HEK293 (cell line): ENCODE measurements at regions not wholly inside any gene's neighbourhood (a gene's known extent, or its start where the extent isn't known, plus 50 kb on each side); places are given as distances from the start of the nearest gene placed in this dataset.

Experiments used
- ELK4 ChIP-seq: IDR thresholded peaks from 2 replicates; pipeline ENCODE4 v1.6.1; 2011; ENCODE audit warnings: mild to moderate bottlenecking, low read depth, low read length, borderline replicate concordance
- FEZF1 ChIP-seq: fragments of 450-650 bp; formaldehyde crosslinking; IDR thresholded peaks from 2 replicates; pipeline ENCODE4 v1.5.1; 2016; ENCODE audit warnings: missing biosample characterization, missing genetic modification characterization
- GLIS2 ChIP-seq: fragments of 450-650 bp; formaldehyde crosslinking; IDR thresholded peaks from 2 replicates; pipeline ENCODE4 v1.5.1; 2016; ENCODE audit warnings: missing biosample characterization, missing genetic modification characterization
- KLF17 ChIP-seq: fragments of 450-650 bp; formaldehyde crosslinking; IDR thresholded peaks from 2 replicates; pipeline ENCODE4 v1.5.1; 2016; ENCODE audit warnings: missing biosample characterization, missing genetic modification characterization
- KLF8 ChIP-seq: fragments of 450-650 bp; formaldehyde crosslinking; IDR thresholded peaks from 2 replicates; pipeline ENCODE4 v1.5.1; 2016; ENCODE audit warnings: missing biosample characterization, missing genetic modification characterization
- PRDM1 ChIP-seq: fragments of 450-650 bp; formaldehyde crosslinking; IDR thresholded peaks from 2 replicates; pipeline ENCODE4; 2016; ENCODE audit warnings: missing biosample characterization, missing genetic modification characterization
- PRDM4 ChIP-seq: fragments of 450-650 bp; formaldehyde crosslinking; IDR thresholded peaks from 2 replicates; pipeline ENCODE4 v1.5.1; 2017; ENCODE audit warnings: missing biosample characterization, missing genetic modification characterization
- SP3 ChIP-seq: fragments of 450-650 bp; formaldehyde crosslinking; IDR thresholded peaks from 2 replicates; pipeline ENCODE4 v1.5.1; 2016; ENCODE audit warnings: missing biosample characterization, missing genetic modification characterization
- ZBTB17 ChIP-seq: fragments of 450-650 bp; formaldehyde crosslinking; IDR thresholded peaks from 2 replicates; pipeline ENCODE4 v1.5.1; 2016; ENCODE audit warnings: missing biosample characterization, missing genetic modification characterization
- ZBTB7A ChIP-seq: fragments of 450-650 bp; formaldehyde crosslinking; IDR thresholded peaks from 2 replicates; pipeline ENCODE4 v1.5.1; 2016; ENCODE audit warnings: low read depth, missing biosample characterization, missing genetic modification characterization
- ZNF112 ChIP-seq: fragments of 450-650 bp; formaldehyde crosslinking; IDR thresholded peaks from 2 replicates; pipeline ENCODE4 v1.5.0; 2017; ENCODE audit warnings: missing biosample characterization, missing genetic modification characterization
- ZNF140 ChIP-seq: fragments of 450-650 bp; formaldehyde crosslinking; IDR thresholded peaks from 2 replicates; pipeline ENCODE4 v1.5.1; 2016; ENCODE audit warnings: missing biosample characterization, missing genetic modification characterization
- ZNF175 ChIP-seq: fragments of 450-650 bp; formaldehyde crosslinking; IDR thresholded peaks from 2 replicates; pipeline ENCODE4 v1.5.1; 2016; ENCODE audit warnings: missing biosample characterization, missing genetic modification characterization
- ZNF23 ChIP-seq: fragments of 450-650 bp; formaldehyde crosslinking; IDR thresholded peaks from 2 replicates; pipeline ENCODE4 v1.5.1; 2016; ENCODE audit warnings: missing biosample characterization, missing genetic modification characterization, borderline replicate concordance
- ZNF26 ChIP-seq: fragments of 450-650 bp; formaldehyde crosslinking; IDR thresholded peaks from 2 replicates; pipeline ENCODE4 v1.5.1; 2016; ENCODE audit warnings: missing biosample characterization, missing genetic modification characterization
- ZNF292 ChIP-seq: fragments of 450-650 bp; formaldehyde crosslinking; IDR thresholded peaks from 2 replicates; pipeline ENCODE4 v1.5.1; 2016; ENCODE audit warnings: low read depth, missing biosample characterization, missing genetic modification characterization, borderline replicate concordance
- ZNF341 ChIP-seq: fragments of 450-650 bp; formaldehyde crosslinking; IDR thresholded peaks from 2 replicates; pipeline ENCODE4; 2016; ENCODE audit warnings: low read depth, missing biosample characterization, missing genetic modification characterization
- ZNF394 ChIP-seq: fragments of 450-650 bp; formaldehyde crosslinking; IDR thresholded peaks from 2 replicates; pipeline ENCODE4 v1.5.1; 2016; ENCODE audit warnings: missing biosample characterization, missing genetic modification characterization, mild to moderate bottlenecking, moderate library complexity, borderline replicate concordance
- ZNF423 ChIP-seq: fragments of 450-650 bp; formaldehyde crosslinking; IDR thresholded peaks from 2 replicates; pipeline ENCODE4 v1.5.1; 2016; ENCODE audit warnings: missing biosample characterization, missing genetic modification characterization
- ZNF501 ChIP-seq: fragments of 450-650 bp; formaldehyde crosslinking; IDR thresholded peaks from 2 replicates; pipeline ENCODE4 v1.5.1; 2016; ENCODE audit warnings: missing biosample characterization, missing genetic modification characterization
- ZNF513 ChIP-seq: fragments of 450-650 bp; IDR thresholded peaks from 2 replicates; pipeline ENCODE4 v1.5.1; 2018; ENCODE audit warnings: missing biosample characterization, missing genetic modification characterization
- ZNF555 ChIP-seq: fragments of 450-650 bp; formaldehyde crosslinking; conservative IDR thresholded peaks from 2 replicates; pipeline ENCODE4 v1.5.1; 2017; ENCODE audit warnings: missing biosample characterization, mild to moderate bottlenecking, missing genetic modification characterization, inconsistent platforms
- ZNF580 ChIP-seq: fragments of 450-650 bp; formaldehyde crosslinking; IDR thresholded peaks from 2 replicates; pipeline ENCODE4 v1.5.1; 2016; ENCODE audit warnings: missing biosample characterization, missing genetic modification characterization
- ZNF621 ChIP-seq: fragments of 450-650 bp; formaldehyde crosslinking; IDR thresholded peaks from 2 replicates; pipeline ENCODE4 v1.5.1; 2017; ENCODE audit warnings: missing biosample characterization, missing genetic modification characterization
- ZNF624 ChIP-seq: fragments of 450-650 bp; formaldehyde crosslinking; IDR thresholded peaks from 2 replicates; pipeline ENCODE4 v1.5.1; 2017; ENCODE audit warnings: missing biosample characterization, missing genetic modification characterization
- ZNF645 ChIP-seq: fragments of 450-650 bp; formaldehyde crosslinking; IDR thresholded peaks from 2 replicates; pipeline ENCODE4; 2016; ENCODE audit warnings: missing biosample characterization, missing genetic modification characterization
- ZNF664 ChIP-seq: fragments of 450-650 bp; formaldehyde crosslinking; IDR thresholded peaks from 2 replicates; pipeline ENCODE4 v1.5.1; 2016; ENCODE audit warnings: missing biosample characterization, missing genetic modification characterization
- ZNF670 ChIP-seq: fragments of 450-650 bp; formaldehyde crosslinking; IDR thresholded peaks from 2 replicates; pipeline ENCODE4 v1.5.1; 2016; ENCODE audit warnings: missing biosample characterization, missing genetic modification characterization, low read depth
- ZNF704 ChIP-seq: fragments of 450-650 bp; formaldehyde crosslinking; IDR thresholded peaks from 2 replicates; pipeline ENCODE4 v1.5.1; 2016; ENCODE audit warnings: missing biosample characterization, missing genetic modification characterization
- ZNF76 ChIP-seq: fragments of 450-650 bp; formaldehyde crosslinking; IDR thresholded peaks from 2 replicates; pipeline ENCODE4; 2016; ENCODE audit warnings: low read depth, missing biosample characterization, missing genetic modification characterization, borderline replicate concordance
- ZNF843 ChIP-seq: fragments of 450-650 bp; formaldehyde crosslinking; IDR thresholded peaks from 2 replicates; pipeline ENCODE4 v1.5.1; 2016; ENCODE audit warnings: missing biosample characterization, missing genetic modification characterization

- no peak for TF ChIP-seq ZNF664 (tag by site-specific recombination)
- TF ChIP-seq ZNF423 (tag by site-specific recombination), result no peak
- TF ChIP-seq ZNF23 (tag by site-specific recombination), result no peak
- no peak for TF ChIP-seq SP3 (tag by site-specific recombination)
- peak; percentile 74 for TF ChIP-seq KLF17 (tag by site-specific recombination)
- no peak for TF ChIP-seq ZNF843
- no peak for TF ChIP-seq ZNF704 (tag by site-specific recombination)
- TF ChIP-seq ZNF645 (tag by site-specific recombination), result no peak
- TF ChIP-seq GLIS2 (tag by site-specific recombination), result no peak
- no peak for TF ChIP-seq ZNF292 (tag by site-specific recombination)
- no peak for TF ChIP-seq ZNF341
- no peak for TF ChIP-seq ZNF621 (tag by site-specific recombination)
- TF ChIP-seq ZNF140 (tag by site-specific recombination), result no peak
- TF ChIP-seq PRDM1 (tag by site-specific recombination), result no peak
- TF ChIP-seq ZNF76 (tag by site-specific recombination), result no peak
- TF ChIP-seq ZNF513, result no peak
- no peak for TF ChIP-seq ZNF26 (tag by site-specific recombination)
- TF ChIP-seq ZNF112 (tag by site-specific recombination), result no peak
- no peak for TF ChIP-seq ZNF501 (tag by site-specific recombination)
- no peak for TF ChIP-seq ELK4
- TF ChIP-seq ZBTB17 (tag by site-specific recombination), result no peak
- TF ChIP-seq ZNF175, result no peak
- TF ChIP-seq ZNF555 (tag by site-specific recombination), result no peak
- no peak for TF ChIP-seq FEZF1 (tag by site-specific recombination)
- no peak for TF ChIP-seq ZNF394 (tag by site-specific recombination)
- TF ChIP-seq ZNF624, result no peak
- no peak for TF ChIP-seq ZBTB7A
- TF ChIP-seq PRDM4, result no peak
- TF ChIP-seq KLF8 (tag by site-specific recombination), result no peak
- TF ChIP-seq ZNF580, result no peak
- TF ChIP-seq ZNF670 (tag by site-specific recombination), result no peak
Observed at GRCh38 chr1:29855561-29856160, 619.3 kb downstream of the PTPRU start (continued).
